ENCODE measurements at regions not wholly inside any gene's neighbourhood (a gene's known extent, or its start where the extent isn't known, plus 50 kb on each side); places are given as distances from the start of the nearest gene placed in this dataset.

GRCh38 chr12:115617391-115617790, 660.1 kb downstream of the MED13L start:
- no TSS peak for BruUV-seq (replicated peaks)

GRCh38 chr12:115611477-115611876, 666.0 kb downstream of the MED13L start:
- no TSS peak for BruUV-seq (replicated peaks)
- ATAC-seq = no peak
- H4K20me1 ChIP-seq (ENCODE audit: insufficient read depth) = no peaks in the 10 kb centered on the region
- DNase-seq (ENCODE audit: low read depth, low spot score) = no peak
- H3K4me3 ChIP-seq (replicated peaks in 1 of 2; ENCODE audit: low read depth in 1 of 2, low read length in 2 of 2) = no peak overlapping the region
- no peaks in the 10 kb centered on the region for H3K9me3 ChIP-seq (ENCODE audit: control insufficient read depth in 1 of 2, insufficient read depth in 1 of 2, low read depth in 1 of 2, low read length in 2 of 2)
- no peak overlapping the region for H3K27ac ChIP-seq (ENCODE audit: low read depth, low read length)
- no peak overlapping the region for H2AFZ ChIP-seq (ENCODE audit: low read depth, low read length, poor library complexity, severe bottlenecking)
- no peaks in the 10 kb centered on the region for H3K79me2 ChIP-seq (ENCODE audit: insufficient read depth, low read length)
- intact Hi-C loops (cut with micrococcal nuclease) = no loop called here
- TF ChIP-seq, protein P1, sequence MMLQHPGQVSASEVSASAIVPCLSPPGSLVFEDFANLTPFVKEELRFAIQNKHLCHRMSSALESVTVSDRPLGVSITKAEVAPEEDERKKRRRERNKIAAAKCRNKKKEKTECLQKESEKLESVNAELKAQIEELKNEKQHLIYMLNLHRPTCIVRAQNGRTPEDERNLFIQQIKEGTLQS (IDR thresholded peaks at IDR 0.05) = no peak
- TF ChIP-seq RAD21 (IDR thresholded peaks at IDR 0.05; ENCODE audit: low read depth) (no peak), CBX3 (IDR thresholded peaks at IDR 0.05; ENCODE audit: low read depth) (no peak), YY1 (IDR thresholded peaks at IDR 0.05; ENCODE audit: extremely low read depth, insufficient replicate concordance, low read depth, low read length) (no peak), TCF7L2 (IDR thresholded peaks at IDR 0.05; ENCODE audit: borderline replicate concordance, extremely low read depth, insufficient read depth, insufficient read length) (no peak), ZBTB33 (IDR thresholded peaks at IDR 0.05; ENCODE audit: extremely low read depth, insufficient replicate concordance, low read length) (no peak), MAX (IDR thresholded peaks at IDR 0.05) (no peak), EZH2phosphoT487 (IDR thresholded peaks at IDR 0.05; ENCODE audit: borderline replicate concordance) (no peak)
- TF ChIP-seq, protein P2, sequence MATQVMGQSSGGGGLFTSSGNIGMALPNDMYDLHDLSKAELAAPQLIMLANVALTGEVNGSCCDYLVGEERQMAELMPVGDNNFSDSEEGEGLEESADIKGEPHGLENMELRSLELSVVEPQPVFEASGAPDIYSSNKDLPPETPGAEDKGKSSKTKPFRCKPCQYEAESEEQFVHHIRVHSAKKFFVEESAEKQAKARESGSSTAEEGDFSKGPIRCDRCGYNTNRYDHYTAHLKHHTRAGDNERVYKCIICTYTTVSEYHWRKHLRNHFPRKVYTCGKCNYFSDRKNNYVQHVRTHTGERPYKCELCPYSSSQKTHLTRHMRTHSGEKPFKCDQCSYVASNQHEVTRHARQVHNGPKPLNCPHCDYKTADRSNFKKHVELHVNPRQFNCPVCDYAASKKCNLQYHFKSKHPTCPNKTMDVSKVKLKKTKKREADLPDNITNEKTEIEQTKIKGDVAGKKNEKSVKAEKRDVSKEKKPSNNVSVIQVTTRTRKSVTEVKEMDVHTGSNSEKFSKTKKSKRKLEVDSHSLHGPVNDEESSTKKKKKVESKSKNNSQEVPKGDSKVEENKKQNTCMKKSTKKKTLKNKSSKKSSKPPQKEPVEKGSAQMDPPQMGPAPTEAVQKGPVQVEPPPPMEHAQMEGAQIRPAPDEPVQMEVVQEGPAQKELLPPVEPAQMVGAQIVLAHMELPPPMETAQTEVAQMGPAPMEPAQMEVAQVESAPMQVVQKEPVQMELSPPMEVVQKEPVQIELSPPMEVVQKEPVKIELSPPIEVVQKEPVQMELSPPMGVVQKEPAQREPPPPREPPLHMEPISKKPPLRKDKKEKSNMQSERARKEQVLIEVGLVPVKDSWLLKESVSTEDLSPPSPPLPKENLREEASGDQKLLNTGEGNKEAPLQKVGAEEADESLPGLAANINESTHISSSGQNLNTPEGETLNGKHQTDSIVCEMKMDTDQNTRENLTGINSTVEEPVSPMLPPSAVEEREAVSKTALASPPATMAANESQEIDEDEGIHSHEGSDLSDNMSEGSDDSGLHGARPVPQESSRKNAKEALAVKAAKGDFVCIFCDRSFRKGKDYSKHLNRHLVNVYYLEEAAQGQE (IDR thresholded peaks at IDR 0.05; ENCODE audit: low read depth) = no peak
- H3K36me3 ChIP-seq (ENCODE audit: control insufficient read depth in 1 of 2, insufficient read depth in 2 of 2, low read length in 2 of 2) = no peaks in the 10 kb centered on the region
- no peaks in the 10 kb centered on the region for H3K4me1 ChIP-seq (ENCODE audit: control insufficient read depth in 1 of 2, insufficient read depth in 2 of 2, low read length in 2 of 2)
- H3K4me2 ChIP-seq (ENCODE audit: low read length) = no peak overlapping the region
- POLR2A ChIA-PET = no interaction called here
- RAD21 ChIA-PET (ENCODE audit: low non-redundant PET in 1 of 2, low total read pairs in 2 of 2, uncharacterized antibody in 2 of 2, unreplicated experiment in 2 of 2) = no interaction called here
- CTCF ChIA-PET = no interaction called here
- no peak overlapping the region for H3K9ac ChIP-seq (ENCODE audit: low read length)
- 0 out of 2 replicates have a peak, but pooled peaks cover 3% of the 10 kb centered on the region for H3K27me3 ChIP-seq (ENCODE audit: insufficient read depth, low read length)
- no peaks in the 10 kb centered on the region for H3K9me2 ChIP-seq (ENCODE audit: insufficient read depth)

More at GRCh38 chr12:115617391-115617790, 660.1 kb downstream of the MED13L start:
- DNase-seq (ENCODE audit: low read depth, low spot score) (no peak), ATAC-seq (peak; percentile 88)
- H3K4me3 ChIP-seq (replicated peaks in 1 of 2; ENCODE audit: low read depth in 1 of 2, low read length in 2 of 2) = no peak overlapping the region
- H3K9me2 ChIP-seq (ENCODE audit: insufficient read depth) = no peaks in the 10 kb centered on the region
- intact Hi-C loops (cut with micrococcal nuclease) = no loop called here
- no peaks in the 10 kb centered on the region for H3K79me2 ChIP-seq (ENCODE audit: insufficient read depth, low read length)
- no peaks in the 10 kb centered on the region for H3K36me3 ChIP-seq (ENCODE audit: control insufficient read depth in 1 of 2, insufficient read depth in 2 of 2, low read length in 2 of 2)
- no peaks in the 10 kb centered on the region for H3K27me3 ChIP-seq (ENCODE audit: insufficient read depth, low read length)
- H3K4me2 ChIP-seq (ENCODE audit: low read length) = no peak overlapping the region
- H2AFZ ChIP-seq (ENCODE audit: low read depth, low read length, poor library complexity, severe bottlenecking) = no peak overlapping the region
- ChIA-PET POLR2A (no interaction called here), RAD21 (ENCODE audit: low non-redundant PET in 1 of 2, low total read pairs in 2 of 2, uncharacterized antibody in 2 of 2, unreplicated experiment in 2 of 2) (no interaction called here), CTCF (no interaction called here)
- no peak overlapping the region for H3K27ac ChIP-seq (ENCODE audit: low read depth, low read length)
- no peaks in the 10 kb centered on the region for H3K4me1 ChIP-seq (ENCODE audit: control insufficient read depth in 1 of 2, insufficient read depth in 2 of 2, low read length in 2 of 2)
- TF ChIP-seq EGR1 (IDR thresholded peaks at IDR 0.05; ENCODE audit: low read depth) (no peak), JUND (IDR thresholded peaks at IDR 0.05) (no peak), EZH2phosphoT487 (IDR thresholded peaks at IDR 0.05; ENCODE audit: borderline replicate concordance) (no peak)
- H3K9me3 ChIP-seq (ENCODE audit: control insufficient read depth in 1 of 2, insufficient read depth in 1 of 2, low read depth in 1 of 2, low read length in 2 of 2) = no peaks in the 10 kb centered on the region
- H3K9ac ChIP-seq (ENCODE audit: low read length) = no peak overlapping the region
- no peaks in the 10 kb centered on the region for H4K20me1 ChIP-seq (ENCODE audit: insufficient read depth)

All from HCT116 (cell line).